Gastroesophageal sphincter (tissue), 3 donors: ENCODE measurements at regions not wholly inside any gene's neighbourhood (a gene's known extent, or its start where the extent isn't known, plus 50 kb on each side); places are given as distances from the start of the nearest gene placed in this dataset.
A peak's percentile ranks its signal among the peaks of the same experiment; 100 is the strongest.

Experiments used
- EP300 ChIP-seq: sonication (generic); formaldehyde crosslinking; IDR thresholded peaks from one replicate; pipeline ENCODE4 v1.6.1; 2017; ENCODE audit warnings: antibody characterized with exemption, mild to moderate bottlenecking
- POLR2A ChIP-seq, 2 donors: fragments of 450-650 bp; IDR thresholded peaks; one replicate each; pipeline ENCODE4 v1.6.1; 2017; ENCODE audit warnings: antibody characterized with exemption in 2 of 2, mild to moderate bottlenecking in 2 of 2, moderate library complexity in 1 of 2
- POLR2AphosphoS5 ChIP-seq: sonication (generic); formaldehyde crosslinking; IDR thresholded peaks from one replicate; pipeline ENCODE4 v1.6.1; 2017; ENCODE audit warnings: antibody characterized with exemption
- TF ChIP-seq, protein P1 (sequence below), 4 experiments: fragments of 200-600 bp in 2 of 4; fragments of 450-650 bp in 2 of 4; sonication (generic) in 1 of 4; IDR thresholded peaks; one replicate each; pipeline ENCODE4 v1.5.1; 2017 to 2019; ENCODE audit warnings: antibody characterized with exemption in 4 of 4, mild to moderate bottlenecking in 2 of 4, moderate library complexity in 2 of 4

- TF ChIP-seq, protein P1, sequence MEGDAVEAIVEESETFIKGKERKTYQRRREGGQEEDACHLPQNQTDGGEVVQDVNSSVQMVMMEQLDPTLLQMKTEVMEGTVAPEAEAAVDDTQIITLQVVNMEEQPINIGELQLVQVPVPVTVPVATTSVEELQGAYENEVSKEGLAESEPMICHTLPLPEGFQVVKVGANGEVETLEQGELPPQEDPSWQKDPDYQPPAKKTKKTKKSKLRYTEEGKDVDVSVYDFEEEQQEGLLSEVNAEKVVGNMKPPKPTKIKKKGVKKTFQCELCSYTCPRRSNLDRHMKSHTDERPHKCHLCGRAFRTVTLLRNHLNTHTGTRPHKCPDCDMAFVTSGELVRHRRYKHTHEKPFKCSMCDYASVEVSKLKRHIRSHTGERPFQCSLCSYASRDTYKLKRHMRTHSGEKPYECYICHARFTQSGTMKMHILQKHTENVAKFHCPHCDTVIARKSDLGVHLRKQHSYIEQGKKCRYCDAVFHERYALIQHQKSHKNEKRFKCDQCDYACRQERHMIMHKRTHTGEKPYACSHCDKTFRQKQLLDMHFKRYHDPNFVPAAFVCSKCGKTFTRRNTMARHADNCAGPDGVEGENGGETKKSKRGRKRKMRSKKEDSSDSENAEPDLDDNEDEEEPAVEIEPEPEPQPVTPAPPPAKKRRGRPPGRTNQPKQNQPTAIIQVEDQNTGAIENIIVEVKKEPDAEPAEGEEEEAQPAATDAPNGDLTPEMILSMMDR (IDR thresholded peaks at IDR 0.05): peak; percentile 72 to 83 (median 75)
- TF ChIP-seq EP300 (no peak), POLR2A (IDR thresholded peaks at IDR 0.05) (no peak), POLR2AphosphoS5 (no peak)
These were observed 234.2 kb upstream of the MCTP2 start for GRCh38 chr15:93997071-93997658.
